ENCODE measurements at regions not wholly inside any gene's neighbourhood (a gene's known extent, or its start where the extent isn't known, plus 50 kb on each side); places are given as distances from the start of the nearest gene placed in this dataset.

- TF ChIP-seq CTCF (IDR thresholded peaks at IDR 0.05) (no peak), POLR2A (IDR thresholded peaks at IDR 0.05) (no peak), POLR2AphosphoS5 (IDR thresholded peaks at IDR 0.05; ENCODE audit: insufficient read depth in 1 of 2, low read depth in 1 of 2) (no peak)
Measured at GRCh38 chr15:62753518-62754221, 288.9 kb upstream of the TPM1 start.
